ENCODE measurements at regions not wholly inside any gene's neighbourhood (a gene's known extent, or its start where the extent isn't known, plus 50 kb on each side); places are given as distances from the start of the nearest gene placed in this dataset.

- Histone ChIP-seq H3K36me3 (ENCODE audit: control insufficient read depth, insufficient read depth, low read length) (no peaks in the 10 kb centered on the region), H3K27me3 (ENCODE audit: control insufficient read depth, insufficient read depth, low read length) (no peaks in the 10 kb centered on the region), H3K4me3 (ENCODE audit: low read depth, low read length) (no peak overlapping the region)
- no peak for DNase-seq (ENCODE audit: low read depth)
- no peak for TF ChIP-seq CTCF (IDR thresholded peaks at IDR 0.05; ENCODE audit: insufficient read depth, low read length, poor library complexity, severe bottlenecking)
These were observed 396.5 kb upstream of the MKI67 start for GRCh38 chr10:128522551-128523308.

DNA sequence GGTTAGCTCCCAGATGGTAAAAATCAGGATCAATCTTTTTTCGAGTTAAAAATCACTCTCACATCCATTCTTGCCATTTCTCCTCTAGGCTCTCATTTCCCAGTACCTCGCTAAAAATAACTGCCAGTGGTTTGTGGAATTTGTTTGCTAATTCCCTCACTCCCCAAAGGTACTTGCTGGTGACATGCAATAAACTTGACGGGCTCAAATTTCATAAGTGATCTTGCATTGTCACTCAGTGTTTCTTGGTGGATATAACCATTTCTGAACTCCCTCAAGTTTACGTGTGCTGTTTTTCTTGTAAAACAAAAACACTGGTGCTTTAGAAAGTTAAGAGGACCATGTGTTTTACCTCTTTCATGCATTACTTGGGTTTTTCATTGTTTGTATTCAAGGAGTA lies 399.2 kb upstream of the MKI67 start:
- Histone ChIP-seq H3K4me3 (ENCODE audit: low read depth, low read length) (no peak overlapping the region), H3K27me3 (ENCODE audit: control insufficient read depth, insufficient read depth, low read length) (no peaks in the 10 kb centered on the region), H3K36me3 (ENCODE audit: control insufficient read depth, insufficient read depth, low read length) (no peaks in the 10 kb centered on the region)
- no peak for DNase-seq (ENCODE audit: low read depth)
- TF ChIP-seq CTCF (IDR thresholded peaks at IDR 0.05; ENCODE audit: insufficient read depth, low read length, poor library complexity, severe bottlenecking) = no peak

DNA sequence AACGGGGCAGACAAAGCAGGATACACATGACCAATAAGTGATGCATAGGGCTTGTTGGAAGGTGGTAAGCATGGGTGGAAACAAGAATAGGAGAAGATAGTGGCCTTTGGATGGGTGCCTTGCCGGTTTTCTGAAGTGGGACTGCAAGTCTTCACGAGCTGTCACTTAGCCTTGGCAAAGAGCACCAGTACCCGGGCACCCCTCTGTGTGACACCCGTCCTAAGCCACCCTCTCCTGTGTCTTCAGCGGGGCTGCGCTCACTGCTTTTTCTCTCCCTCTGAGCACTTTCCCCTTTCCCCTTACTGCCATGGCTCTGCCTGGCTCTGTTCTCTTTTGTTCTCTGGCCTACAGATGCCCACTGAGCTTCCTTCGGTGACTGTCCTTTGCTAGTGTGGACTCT lies 399.7 kb upstream of the MKI67 start:
- Histone ChIP-seq H3K4me3 (ENCODE audit: low read depth, low read length) (no peak overlapping the region), H3K36me3 (ENCODE audit: control insufficient read depth, insufficient read depth, low read length) (no peaks in the 10 kb centered on the region), H3K27me3 (ENCODE audit: control insufficient read depth, insufficient read depth, low read length) (no peaks in the 10 kb centered on the region)
- DNase-seq (ENCODE audit: low read depth) = no peak
- TF ChIP-seq CTCF (IDR thresholded peaks at IDR 0.05; ENCODE audit: insufficient read depth, low read length, poor library complexity, severe bottlenecking) = no peak

- H3K27me3 ChIP-seq (ENCODE audit: control insufficient read depth, insufficient read depth, low read length) = no peaks in the 10 kb centered on the region
- TF ChIP-seq CTCF (IDR thresholded peaks at IDR 0.05; ENCODE audit: insufficient read depth, low read length, poor library complexity, severe bottlenecking) = no peak
- DNase-seq (ENCODE audit: low read depth) = no peak
- no peak overlapping the region for H3K4me3 ChIP-seq (ENCODE audit: low read depth, low read length)
- no peaks in the 10 kb centered on the region for H3K36me3 ChIP-seq (ENCODE audit: control insufficient read depth, insufficient read depth, low read length)
These were observed 400.7 kb upstream of the MKI67 start for GRCh38 chr10:128526791-128527375.

- TF ChIP-seq CTCF (IDR thresholded peaks at IDR 0.05; ENCODE audit: insufficient read depth, low read length, poor library complexity, severe bottlenecking) = no peak
- no peak for DNase-seq (ENCODE audit: low read depth)
- no peaks in the 10 kb centered on the region for H3K27me3 ChIP-seq (ENCODE audit: control insufficient read depth, insufficient read depth, low read length)
- H3K36me3 ChIP-seq (ENCODE audit: control insufficient read depth, insufficient read depth, low read length) = no peaks in the 10 kb centered on the region
- H3K4me3 ChIP-seq (ENCODE audit: low read depth, low read length) = no peak overlapping the region
These were observed 401.5 kb upstream of the MKI67 start for GRCh38 chr10:128527711-128528110.

- no peaks in the 10 kb centered on the region for H3K36me3 ChIP-seq (ENCODE audit: control insufficient read depth, insufficient read depth, low read length)
- no peak for TF ChIP-seq CTCF (IDR thresholded peaks at IDR 0.05; ENCODE audit: insufficient read depth, low read length, poor library complexity, severe bottlenecking)
- DNase-seq (ENCODE audit: low read depth) = no peak
These were observed 401.9 kb upstream of the MKI67 start for GRCh38 chr10:128528167-128528566.

More at GRCh38 chr10:128528167-128528566, 401.9 kb upstream of the MKI67 start:
- no peaks in the 10 kb centered on the region for H3K27me3 ChIP-seq (ENCODE audit: control insufficient read depth, insufficient read depth, low read length)
- no peak overlapping the region for H3K4me3 ChIP-seq (ENCODE audit: low read depth, low read length)

Data from kidney epithelial cell (primary cell).